Inferior parietal cortex (tissue), 1 donor: ENCODE measurements at regions not wholly inside any gene's neighbourhood (a gene's known extent, or its start where the extent isn't known, plus 50 kb on each side); places are given as distances from the start of the nearest gene placed in this dataset.

Source experiments
- DNase-seq: peaks from one replicate; pipeline ENCODE4 v3.0.0-alpha.2; 2016; ENCODE audit errors: extremely low spot score

GRCh38 chr14:86626530-86626929 lies 1096.6 kb downstream of the FLRT2 start:
- DNase-seq, result no peak

GRCh38 chr14:86625637-86626036 lies 1095.7 kb downstream of the FLRT2 start:
- no peak for DNase-seq

GRCh38 chr14:86619726-86620125 lies 1089.8 kb downstream of the FLRT2 start:
- DNase-seq, result no peak

- no peak for DNase-seq
These were observed 1083.8 kb downstream of the FLRT2 start for GRCh38 chr14:86613786-86614185.

- no peak for DNase-seq
These were observed 1083.2 kb downstream of the FLRT2 start for GRCh38 chr14:86613126-86613525.

- no peak for DNase-seq
These were observed 1074.6 kb downstream of the FLRT2 start for GRCh38 chr14:86604561-86604960.

GRCh38 chr14:86602263-86602662 lies 1072.3 kb downstream of the FLRT2 start:
- DNase-seq, result no peak

- no peak for DNase-seq
These were observed 1071.9 kb downstream of the FLRT2 start for GRCh38 chr14:86601813-86602212.

- DNase-seq, result no peak
These were observed 1067.3 kb downstream of the FLRT2 start for GRCh38 chr14:86597279-86597678.

- no peak for DNase-seq
These were observed 1066.1 kb downstream of the FLRT2 start for GRCh38 chr14:86596024-86596423.

GRCh38 chr14:86575141-86575540 lies 1045.2 kb downstream of the FLRT2 start:
- DNase-seq, result no peak

- no peak for DNase-seq
These were observed 1044.8 kb downstream of the FLRT2 start for GRCh38 chr14:86574778-86575129.

- DNase-seq, result no peak
These were observed 1044.3 kb downstream of the FLRT2 start for GRCh38 chr14:86574051-86574777.

GRCh38 chr14:86570371-86570770 lies 1040.4 kb downstream of the FLRT2 start:
- no peak for DNase-seq

GRCh38 chr14:86543521-86543920 lies 1013.6 kb downstream of the FLRT2 start:
- DNase-seq, result no peak

GRCh38 chr14:86541972-86542371 lies 1012.0 kb downstream of the FLRT2 start:
- DNase-seq, result no peak

- no peak for DNase-seq
These were observed 1010.8 kb downstream of the FLRT2 start for GRCh38 chr14:86540636-86541247.

- DNase-seq, result no peak
These were observed 1009.6 kb downstream of the FLRT2 start for GRCh38 chr14:86539361-86540070.

- no peak for DNase-seq
These were observed 1003.9 kb downstream of the FLRT2 start for GRCh38 chr14:86533834-86534233.

- DNase-seq, result no peak
These were observed 1002.3 kb downstream of the FLRT2 start for GRCh38 chr14:86532219-86532618.

- DNase-seq, result no peak
These were observed 1000.5 kb downstream of the FLRT2 start for GRCh38 chr14:86530457-86530856.

- DNase-seq, result no peak
These were observed 997.4 kb downstream of the FLRT2 start for GRCh38 chr14:86527312-86527711.

- DNase-seq, result no peak
These were observed 995.7 kb downstream of the FLRT2 start for GRCh38 chr14:86525673-86526072.
